H9 (cell line): ENCODE measurements at regions not wholly inside any gene's neighbourhood (a gene's known extent, or its start where the extent isn't known, plus 50 kb on each side); places are given as distances from the start of the nearest gene placed in this dataset.

Source experiments
- DNase-seq: peaks from one replicate; pipeline ENCODE4 v3.0.0-alpha.2; 2017
- H2AFZ ChIP-seq: one replicate; pipeline ENCODE4 v1.6.1; 2013; ENCODE audit warnings: mild to moderate bottlenecking, low read length, control low read depth, moderate library complexity
- H2AK5ac ChIP-seq: 2 replicates; pipeline ENCODE4 v1.6.1; 2013; ENCODE audit warnings: low read length, control low read depth, mixed read lengths; ENCODE audit not compliant: insufficient read length
- H2BK120ac ChIP-seq: one replicate; pipeline ENCODE4 v1.6.1; 2013; ENCODE audit warnings: low read depth, mild to moderate bottlenecking, low read length, control low read depth, inconsistent platforms; ENCODE audit not compliant: poor library complexity, severe bottlenecking
- H2BK12ac ChIP-seq: 2 replicates; pipeline ENCODE4 v1.6.1; 2013; ENCODE audit warnings: low read length, control low read depth, mixed read lengths, low read depth; ENCODE audit not compliant: insufficient read length
- H2BK15ac ChIP-seq: 2 replicates; pipeline ENCODE4 v1.6.1; 2013; ENCODE audit warnings: low read depth, low read length, control low read depth
- H2BK20ac ChIP-seq: one replicate; pipeline ENCODE4 v1.6.1; 2013; ENCODE audit warnings: low read depth, mild to moderate bottlenecking, low read length, control low read depth, inconsistent platforms; ENCODE audit not compliant: poor library complexity, severe bottlenecking
- H2BK5ac ChIP-seq: 2 replicates; pipeline ENCODE4 v1.6.1; 2013; ENCODE audit warnings: low read length, control low read depth, mixed read lengths; ENCODE audit not compliant: insufficient read length
- H3K14ac ChIP-seq: 2 replicates; pipeline ENCODE4 v1.6.1; 2013; ENCODE audit warnings: low read length, control low read depth; ENCODE audit not compliant: insufficient read depth
- H3K18ac ChIP-seq: 2 replicates; pipeline ENCODE4 v1.6.1; 2013; ENCODE audit warnings: low read depth, mild to moderate bottlenecking, mixed read lengths, low read length, control low read depth; ENCODE audit not compliant: insufficient read length
- H3K23ac ChIP-seq: 2 replicates; pipeline ENCODE4 v1.6.1; 2013; ENCODE audit warnings: low read length, control low read depth, mixed read lengths, low read depth; ENCODE audit not compliant: insufficient read length
- H3K23me2 ChIP-seq: 2 replicates; pipeline ENCODE4 v1.6.1; 2013; ENCODE audit warnings: low read depth, mild to moderate bottlenecking, mixed read lengths, low read length, control low read depth; ENCODE audit not compliant: insufficient read length, poor library complexity, severe bottlenecking
- H3K27ac ChIP-seq: 2 replicates; pipeline ENCODE4 v1.5.1; 2013; ENCODE audit warnings: low read length, control low read depth, mixed read lengths, low read depth; ENCODE audit not compliant: insufficient read length
- H3K27me3 ChIP-seq: 2 replicates; pipeline ENCODE4 v1.6.1; 2013; ENCODE audit warnings: low read length, control low read depth, inconsistent platforms; ENCODE audit not compliant: insufficient read depth
- H3K4ac ChIP-seq: 2 replicates; pipeline ENCODE4 v1.6.1; 2013; ENCODE audit warnings: low read depth, mild to moderate bottlenecking, control low read depth, inconsistent platforms, low read length, moderate library complexity
- H3K4me1 ChIP-seq: 2 replicates; pipeline ENCODE4 v1.6.1; 2013; ENCODE audit warnings: low read length, control low read depth, inconsistent platforms; ENCODE audit not compliant: insufficient read depth
- H3K4me2 ChIP-seq: 2 replicates; pipeline ENCODE4 v1.6.1; 2013; ENCODE audit warnings: low read length, control low read depth, mixed read lengths; ENCODE audit not compliant: insufficient read length, insufficient read depth
- H3K56ac ChIP-seq: 2 replicates; pipeline ENCODE4 v1.6.1; 2013; ENCODE audit warnings: low read depth, mild to moderate bottlenecking, mixed read lengths, low read length, control low read depth; ENCODE audit not compliant: insufficient read length
- H3K79me1 ChIP-seq: 2 replicates; pipeline ENCODE4 v1.6.1; 2013; ENCODE audit warnings: low read depth, mild to moderate bottlenecking, moderate library complexity, low read length, control low read depth, inconsistent platforms; ENCODE audit not compliant: insufficient read depth, poor library complexity, severe bottlenecking
- H3K79me2 ChIP-seq: 2 replicates; pipeline ENCODE4 v1.6.1; 2013; ENCODE audit warnings: low read length, control low read depth, inconsistent platforms; ENCODE audit not compliant: insufficient read depth
- H3K9ac ChIP-seq: 2 replicates; pipeline ENCODE4 v1.6.1; 2013; ENCODE audit warnings: low read length, control low read depth, mixed read lengths; ENCODE audit not compliant: insufficient read length; ENCODE audit errors: extremely low read depth
- H3K9me3 ChIP-seq: one replicate; pipeline ENCODE4 v1.6.1; 2013; ENCODE audit warnings: low read depth, low read length, inconsistent platforms; ENCODE audit not compliant: control insufficient read depth
- H3T11ph ChIP-seq: one replicate; pipeline ENCODE4 v1.6.1; 2013; ENCODE audit warnings: mild to moderate bottlenecking, low read length, control low read depth, inconsistent platforms
- H4K20me1 ChIP-seq: one replicate; pipeline ENCODE4 v1.6.1; 2013; ENCODE audit not compliant: control insufficient read depth, insufficient read length, insufficient read depth
- H4K5ac ChIP-seq: 2 replicates; pipeline ENCODE4 v1.6.1; 2013; ENCODE audit warnings: low read depth, mild to moderate bottlenecking, mixed read lengths, low read length, control low read depth; ENCODE audit not compliant: insufficient read length
- H4K8ac ChIP-seq: replicated peaks from 2 replicates; pipeline ENCODE4 v1.6.1; 2013; ENCODE audit warnings: low read length, control low read depth, mixed read lengths, low read depth; ENCODE audit not compliant: insufficient read length
- H4K91ac ChIP-seq: 2 replicates; pipeline ENCODE4 v1.6.1; 2013; ENCODE audit warnings: low read depth, mild to moderate bottlenecking, moderate library complexity, mixed read lengths, low read length, control low read depth; ENCODE audit not compliant: insufficient read length
- H3K27ac Mint-ChIP-seq, 3 experiments: 2 replicates in 2 of 3; 3 replicates in 1 of 3; pipeline ENCODE4 v1.8.0; 2020 to 2021; ENCODE audit warnings: mixed read lengths in 3 of 3, mild to moderate bottlenecking in 1 of 3, moderate library complexity in 1 of 3
- H3K27me3 Mint-ChIP-seq: 2 replicates; pipeline ENCODE4 v1.8.0; 2021; ENCODE audit warnings: low read depth, mild to moderate bottlenecking, moderate library complexity, mixed read lengths
- H3K36me3 Mint-ChIP-seq, 3 experiments: 2 replicates in 2 of 3; 3 replicates in 1 of 3; pipeline ENCODE4 v1.8.0; 2020 to 2021; ENCODE audit warnings: low read depth in 3 of 3, mixed read lengths in 3 of 3; ENCODE audit not compliant: insufficient read depth in 1 of 3
- H3K4me1 Mint-ChIP-seq, 2 experiments: 2 replicates each; pipeline ENCODE4 v1.8.0; 2020; ENCODE audit warnings: mixed read lengths in 2 of 2
- H3K4me3 Mint-ChIP-seq, 2 experiments: 2 replicates in 1 of 2; 3 replicates in 1 of 2; pipeline ENCODE4 v1.8.0; 2020 to 2021; ENCODE audit warnings: mild to moderate bottlenecking in 2 of 2, mixed read lengths in 2 of 2, moderate library complexity in 1 of 2
- H3K9me3 Mint-ChIP-seq, 2 experiments: 2 replicates in 1 of 2; 3 replicates in 1 of 2; pipeline ENCODE4 v1.8.0; 2020; ENCODE audit warnings: mild to moderate bottlenecking in 2 of 2, mixed read lengths in 2 of 2, moderate library complexity in 1 of 2
- WGBS: extraction: QIAGEN DNeasy Blood & Tissue Kit; methylation state at CpG from one replicate; pipeline ENCODE4 v1.1.7; 2013; ENCODE audit warnings: missing lambda C conversion rate, low lambda C conversion rate, mixed read lengths; ENCODE audit not compliant: insufficient read length; ENCODE audit errors: extremely low coverage; 5-methylcytosine and 5-hydroxymethylcytosine counted together
- TF ChIP-seq, protein P1 (sequence below): fragments of 200-600 bp; sonication (generic); conservative IDR thresholded peaks from 3 replicates; pipeline ENCODE4 v1.8.0; 2021; ENCODE audit warnings: antibody characterized with exemption, mild to moderate bottlenecking

DNA sequence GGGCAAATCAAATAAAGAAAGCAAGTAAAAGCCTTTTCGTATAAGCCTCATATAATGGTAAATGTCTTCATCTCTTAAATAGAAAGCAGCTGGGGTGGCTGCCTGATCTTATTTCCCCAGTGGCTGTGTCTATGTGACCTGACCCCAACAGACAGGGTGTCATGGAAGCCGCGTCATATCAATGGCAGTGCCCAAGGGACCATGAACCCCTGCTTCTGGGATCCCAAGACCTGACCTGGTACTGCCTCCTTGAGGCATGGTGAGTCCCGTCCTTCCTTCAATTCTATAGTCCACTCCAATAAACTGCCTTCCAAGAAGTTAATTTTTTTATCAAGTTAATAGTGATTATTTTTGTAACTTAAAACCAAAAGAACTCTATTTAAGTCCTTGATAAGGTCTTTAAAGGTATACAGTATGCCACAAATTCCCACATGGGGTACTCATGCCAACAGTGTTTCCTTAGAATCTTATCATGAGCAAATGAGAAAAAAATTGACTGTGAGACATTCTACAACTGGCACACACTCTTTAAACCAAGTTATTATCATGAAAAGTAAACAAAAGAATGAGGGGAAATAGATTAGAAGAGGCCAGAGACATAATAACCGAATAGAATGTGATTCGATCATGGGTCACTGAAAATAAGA, 104.6 kb downstream of the ADSS2 start:
- no peaks in the 10 kb centered on the region for H3K27me3 Mint-ChIP-seq
- Histone ChIP-seq H4K20me1 (no peaks in the 10 kb centered on the region), H3K4me1 (peaks cover 3% of the 10 kb centered on the region; the same call in 1 of the 2 replicates), H4K8ac (no peak overlapping the region), H3K23me2 (no peaks in the 10 kb centered on the region), H2AFZ (no peak overlapping the region), H3K27me3 (no peaks in the 10 kb centered on the region), H2BK20ac (no peak overlapping the region), H4K91ac (no peak overlapping the region), H3K14ac (no peak overlapping the region), H3K23ac (no peak overlapping the region), H2BK5ac (no peak overlapping the region), H4K5ac (no peak overlapping the region), H3K9ac (no peak overlapping the region), H3T11ph (no peak overlapping the region), H3K4ac (no peak overlapping the region), H2AK5ac (no peak overlapping the region), H2BK12ac (no peak overlapping the region), H2BK120ac (no peak overlapping the region), H3K79me1 (no peaks in the 10 kb centered on the region), H3K79me2 (no peaks in the 10 kb centered on the region), H3K56ac (no peak overlapping the region), H2BK15ac (no peak overlapping the region), H3K27ac (no peak overlapping the region), H3K18ac (no peak overlapping the region), H3K9me3 (no peaks in the 10 kb centered on the region), H3K4me2 (no peak overlapping the region)
- peaks cover 27 to 28% of the 10 kb centered on the region in 2 experiments for H3K4me1 Mint-ChIP-seq
- H3K9me3 Mint-ChIP-seq, result no peaks in the 10 kb centered on the region
- peak; percentile 8 for DNase-seq
- WGBS, result no CpG with 5 or more reads among the region's 6 CpGs
- H3K4me3 Mint-ChIP-seq, result no peak overlapping the region
- no peak overlapping the region; a peak in 1 of 7 replicates for H3K27ac Mint-ChIP-seq
- TF ChIP-seq, protein P1, sequence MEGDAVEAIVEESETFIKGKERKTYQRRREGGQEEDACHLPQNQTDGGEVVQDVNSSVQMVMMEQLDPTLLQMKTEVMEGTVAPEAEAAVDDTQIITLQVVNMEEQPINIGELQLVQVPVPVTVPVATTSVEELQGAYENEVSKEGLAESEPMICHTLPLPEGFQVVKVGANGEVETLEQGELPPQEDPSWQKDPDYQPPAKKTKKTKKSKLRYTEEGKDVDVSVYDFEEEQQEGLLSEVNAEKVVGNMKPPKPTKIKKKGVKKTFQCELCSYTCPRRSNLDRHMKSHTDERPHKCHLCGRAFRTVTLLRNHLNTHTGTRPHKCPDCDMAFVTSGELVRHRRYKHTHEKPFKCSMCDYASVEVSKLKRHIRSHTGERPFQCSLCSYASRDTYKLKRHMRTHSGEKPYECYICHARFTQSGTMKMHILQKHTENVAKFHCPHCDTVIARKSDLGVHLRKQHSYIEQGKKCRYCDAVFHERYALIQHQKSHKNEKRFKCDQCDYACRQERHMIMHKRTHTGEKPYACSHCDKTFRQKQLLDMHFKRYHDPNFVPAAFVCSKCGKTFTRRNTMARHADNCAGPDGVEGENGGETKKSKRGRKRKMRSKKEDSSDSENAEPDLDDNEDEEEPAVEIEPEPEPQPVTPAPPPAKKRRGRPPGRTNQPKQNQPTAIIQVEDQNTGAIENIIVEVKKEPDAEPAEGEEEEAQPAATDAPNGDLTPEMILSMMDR, result no peak
- no peaks in the 10 kb centered on the region for H3K36me3 Mint-ChIP-seq
